ENCODE measurements at regions not wholly inside any gene's neighbourhood (a gene's known extent, or its start where the extent isn't known, plus 50 kb on each side); places are given as distances from the start of the nearest gene placed in this dataset.

GRCh38 chr13:93029536-93029935, 197.1 kb upstream of the GPC6 start:
- TF ChIP-seq CTCF (IDR thresholded peaks at IDR 0.05) (no peak), POLR2A (IDR thresholded peaks at IDR 0.05) (no peak)

Measured in body of pancreas (tissue), 4 donors.